Choroid plexus epithelial cell (primary cell): ENCODE measurements at regions not wholly inside any gene's neighbourhood (a gene's known extent, or its start where the extent isn't known, plus 50 kb on each side); places are given as distances from the start of the nearest gene placed in this dataset.
"Not testable (repeated sequence)": the region's sequence is repeated elsewhere in the genome, so short reads cannot be mapped to it uniquely, and the experiment has no call there.

Experiments
- DNase-seq: peaks from one replicate; pipeline ENCODE4 v3.0.0-alpha.2; 2010; ENCODE audit warnings: low read depth
- H3K4me3 ChIP-seq: 2 replicates; pipeline ENCODE4 v1.5.1; 2011; ENCODE audit warnings: low read depth, mild to moderate bottlenecking, control low read depth, low read length, moderate library complexity
- CTCF ChIP-seq: conservative IDR thresholded peaks from 2 replicates; pipeline ENCODE4 v1.5.1; 2011; ENCODE audit warnings: low read depth, mild to moderate bottlenecking, control low read depth, inconsistent platforms, low read length, moderate library complexity

DNA sequence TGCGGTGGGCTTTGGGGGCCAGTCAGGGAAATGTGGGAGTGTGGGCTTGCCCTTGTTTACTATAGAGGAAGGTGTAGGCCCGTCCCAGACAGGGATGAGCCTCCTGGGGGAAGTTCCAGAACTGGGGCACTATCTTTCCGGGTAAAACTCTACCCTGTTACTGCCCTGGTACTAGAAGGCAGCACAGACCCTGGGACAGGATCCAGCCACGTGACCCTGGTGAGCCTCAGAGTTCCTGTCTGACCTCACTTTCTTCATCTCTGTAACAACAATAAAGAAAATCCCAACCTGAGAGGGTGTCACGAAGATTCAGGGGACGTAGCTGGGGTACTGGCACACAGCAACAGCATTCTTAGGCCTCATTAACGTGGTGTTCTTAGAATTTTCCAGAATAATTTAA, 239.6 kb upstream of the FOXF1 start:
- no peak overlapping the region for H3K4me3 ChIP-seq
- no peak for DNase-seq
- no peak for TF ChIP-seq CTCF

- TF ChIP-seq CTCF, result no peak
- DNase-seq, result no peak
- H3K4me3 ChIP-seq, result no peak overlapping the region
Measured at GRCh38 chr16:86272744-86273143, 237.6 kb upstream of the FOXF1 start.

GRCh38 chr16:86277221-86277620, 233.1 kb upstream of the FOXF1 start:
- no peak for DNase-seq
- TF ChIP-seq CTCF, result no peak
- H3K4me3 ChIP-seq, result no peak overlapping the region

GRCh38 chr16:86277859-86278258, 232.5 kb upstream of the FOXF1 start:
- not testable (repeated sequence) for H3K4me3 ChIP-seq, DNase-seq

- no peak for TF ChIP-seq CTCF
- H3K4me3 ChIP-seq, result no peak overlapping the region
Measured at GRCh38 chr16:86281421-86281820, 228.9 kb upstream of the FOXF1 start.

GRCh38 chr16:86283944-86284343, 226.4 kb upstream of the FOXF1 start:
- H3K4me3 ChIP-seq, result no peak overlapping the region
- DNase-seq, result no peak
- no peak for TF ChIP-seq CTCF

More at GRCh38 chr16:86281421-86281820, 228.9 kb upstream of the FOXF1 start:
- no peak for DNase-seq

- no peak for TF ChIP-seq CTCF
- no peak overlapping the region for H3K4me3 ChIP-seq
- no peak for DNase-seq
Measured at GRCh38 chr16:86285421-86285820, 224.9 kb upstream of the FOXF1 start.
